Caco-2 (cell line): ENCODE measurements at regions not wholly inside any gene's neighbourhood (a gene's known extent, or its start where the extent isn't known, plus 50 kb on each side); places are given as distances from the start of the nearest gene placed in this dataset.

Source experiments
- BruUV-seq: library from RNA; stranded (reverse); fragments of 400-500 nt; replicated peaks from 2 replicates; lab custom pipeline; 2021; lab: Mats Ljungman, UMichigan
- CTCF ChIA-PET: fragments of 300-600 bp; sonication (Branson Sonifier 250); formaldehyde crosslinking; loops from one replicate; lab custom pipeline; 2022; ENCODE audit warnings: antibody characterized with exemption; lab: Charles Lee
- POLR2A ChIA-PET: fragments of 300-600 bp; sonication (Branson Sonifier 250); formaldehyde crosslinking; loops from one replicate; lab custom pipeline; 2022; ENCODE audit warnings: antibody characterized with exemption; lab: Charles Lee
- DNase-seq, 2 experiments: peaks; one replicate each; pipeline versions ENCODE4 v3.0.0 to v3.0.0-alpha.2; 2020 to 2022
- H3K27me3 ChIP-seq: replicated peaks from 2 replicates; pipeline ENCODE4 v1.6.0; 2011; ENCODE audit warnings: low read length; ENCODE audit not compliant: control insufficient read depth, insufficient read depth
- H3K36me3 ChIP-seq: 2 replicates; pipeline ENCODE4 v1.5.1; 2011; ENCODE audit warnings: low read length; ENCODE audit not compliant: control insufficient read depth, insufficient read depth
- H3K4me1 ChIP-seq: fragments of 250-450 bp; sonication (Bioruptor Pico); 2 replicates; pipeline ENCODE4 v1.5.1; 2020; ENCODE audit warnings: mild to moderate bottlenecking
- H3K4me3 ChIP-seq: 2 replicates; pipeline ENCODE4 v1.5.1; 2011; ENCODE audit warnings: low read depth, mild to moderate bottlenecking, control low read depth, low read length
- H3K9me3 ChIP-seq: fragments of 250-450 bp; sonication (Bioruptor Pico); 2 replicates; pipeline ENCODE4 v1.5.1; 2020; ENCODE audit warnings: mild to moderate bottlenecking, moderate library complexity
- H3K27ac Mint-ChIP-seq: one replicate; pipeline ENCODE4 v1.8.0; 2022; ENCODE audit warnings: mixed read lengths; ENCODE audit not compliant: unreplicated experiment
- H3K27me3 Mint-ChIP-seq: one replicate; pipeline ENCODE4 v1.8.0; 2022; ENCODE audit warnings: mixed read lengths; ENCODE audit not compliant: insufficient read depth, unreplicated experiment
- H3K36me3 Mint-ChIP-seq: one replicate; pipeline ENCODE4 v1.8.0; 2022; ENCODE audit warnings: mild to moderate bottlenecking, mixed read lengths; ENCODE audit not compliant: insufficient read depth, unreplicated experiment
- H3K4me1 Mint-ChIP-seq: one replicate; pipeline ENCODE4 v1.8.0; 2022; ENCODE audit warnings: low read depth, mixed read lengths; ENCODE audit not compliant: unreplicated experiment
- H3K4me3 Mint-ChIP-seq: one replicate; pipeline ENCODE4 v1.8.0; 2022; ENCODE audit warnings: mild to moderate bottlenecking, moderate library complexity, mixed read lengths; ENCODE audit not compliant: unreplicated experiment
- H3K9me3 Mint-ChIP-seq: one replicate; pipeline ENCODE4 v1.8.0; 2022; ENCODE audit warnings: mixed read lengths; ENCODE audit not compliant: unreplicated experiment
- intact Hi-C: fragments of 100-400 bp; cut with micrococcal nuclease; formaldehyde crosslinking; loops from one replicate; pipeline ENCODE4 v1.10.0; 2022; ENCODE audit not compliant: unreplicated experiment
- TF ChIP-seq, protein P1 (sequence below), 2 experiments: fragments of 200-600 bp in 1 of 2; IDR thresholded peaks; 1 replicate in 1 of 2; 2 replicates in 1 of 2; pipeline versions ENCODE4 v1.5.1 to v1.8.0; 2011 to 2022; ENCODE audit warnings: antibody characterized with exemption in 1 of 2, control low read depth in 1 of 2, inconsistent platforms in 1 of 2, low read depth in 1 of 2, low read length in 1 of 2, mild to moderate bottlenecking in 1 of 2, moderate library complexity in 1 of 2; ENCODE audit not compliant: insufficient read depth in 1 of 2, severe bottlenecking in 1 of 2, unreplicated experiment in 1 of 2

DNA sequence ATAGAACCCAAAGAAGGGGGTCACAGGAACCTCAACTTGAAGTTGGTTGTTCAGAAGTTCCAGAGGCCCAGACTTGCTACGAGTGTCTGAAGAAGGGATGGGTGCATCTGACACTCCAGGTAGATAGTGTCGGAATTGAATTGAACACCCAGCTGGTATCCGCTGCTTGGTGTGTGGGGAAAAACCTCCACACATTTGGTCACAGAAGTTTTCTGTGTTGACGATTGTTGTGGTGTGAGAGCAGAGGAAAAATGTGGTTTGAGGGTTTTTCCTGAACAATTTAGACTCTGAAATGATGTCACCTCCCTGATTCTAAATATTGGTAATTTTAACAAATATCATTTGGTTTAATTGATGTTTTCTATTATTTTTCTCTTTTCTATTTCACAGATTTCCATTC is 218.8 kb upstream of the CTNNB1 start:
- peaks cover 9% of the 10 kb centered on the region for H3K9me3 Mint-ChIP-seq
- BruUV-seq = no TSS peak
- intact Hi-C loops = no loop called here
- H3K4me3 Mint-ChIP-seq = no peak overlapping the region
- DNase-seq = no peak
- Histone ChIP-seq H3K9me3 (no peaks in the 10 kb centered on the region), H3K36me3 (no peaks in the 10 kb centered on the region), H3K4me1 (peaks cover 7% of the 10 kb centered on the region; the same call in 1 of the 2 replicates), H3K27me3 (no peaks in the 10 kb centered on the region), H3K4me3 (no peak overlapping the region)
- POLR2A ChIA-PET = no interaction called here
- no peak overlapping the region for H3K27ac Mint-ChIP-seq
- CTCF ChIA-PET = no interaction called here
- H3K36me3 Mint-ChIP-seq = no peaks in the 10 kb centered on the region
- TF ChIP-seq, protein P1, sequence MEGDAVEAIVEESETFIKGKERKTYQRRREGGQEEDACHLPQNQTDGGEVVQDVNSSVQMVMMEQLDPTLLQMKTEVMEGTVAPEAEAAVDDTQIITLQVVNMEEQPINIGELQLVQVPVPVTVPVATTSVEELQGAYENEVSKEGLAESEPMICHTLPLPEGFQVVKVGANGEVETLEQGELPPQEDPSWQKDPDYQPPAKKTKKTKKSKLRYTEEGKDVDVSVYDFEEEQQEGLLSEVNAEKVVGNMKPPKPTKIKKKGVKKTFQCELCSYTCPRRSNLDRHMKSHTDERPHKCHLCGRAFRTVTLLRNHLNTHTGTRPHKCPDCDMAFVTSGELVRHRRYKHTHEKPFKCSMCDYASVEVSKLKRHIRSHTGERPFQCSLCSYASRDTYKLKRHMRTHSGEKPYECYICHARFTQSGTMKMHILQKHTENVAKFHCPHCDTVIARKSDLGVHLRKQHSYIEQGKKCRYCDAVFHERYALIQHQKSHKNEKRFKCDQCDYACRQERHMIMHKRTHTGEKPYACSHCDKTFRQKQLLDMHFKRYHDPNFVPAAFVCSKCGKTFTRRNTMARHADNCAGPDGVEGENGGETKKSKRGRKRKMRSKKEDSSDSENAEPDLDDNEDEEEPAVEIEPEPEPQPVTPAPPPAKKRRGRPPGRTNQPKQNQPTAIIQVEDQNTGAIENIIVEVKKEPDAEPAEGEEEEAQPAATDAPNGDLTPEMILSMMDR (IDR thresholded peaks at IDR 0.05; ENCODE audit: insufficient read depth in 1 of 2, low read depth in 1 of 2, low read length in 1 of 2, severe bottlenecking in 1 of 2, unreplicated experiment in 1 of 2) = no peak
- H3K27me3 Mint-ChIP-seq = no peaks in the 10 kb centered on the region
- H3K4me1 Mint-ChIP-seq = peaks cover 10% of the 10 kb centered on the region

- CTCF ChIA-PET = interaction anchor here (0.6 kb wide), 1 partner anchor 278 kb away, joined by 3 read pairs; no protein-coding TSS in a partner anchor
Observed at GRCh38 chr3:40985195-40985594, 214.1 kb upstream of the CTNNB1 start.

DNA sequence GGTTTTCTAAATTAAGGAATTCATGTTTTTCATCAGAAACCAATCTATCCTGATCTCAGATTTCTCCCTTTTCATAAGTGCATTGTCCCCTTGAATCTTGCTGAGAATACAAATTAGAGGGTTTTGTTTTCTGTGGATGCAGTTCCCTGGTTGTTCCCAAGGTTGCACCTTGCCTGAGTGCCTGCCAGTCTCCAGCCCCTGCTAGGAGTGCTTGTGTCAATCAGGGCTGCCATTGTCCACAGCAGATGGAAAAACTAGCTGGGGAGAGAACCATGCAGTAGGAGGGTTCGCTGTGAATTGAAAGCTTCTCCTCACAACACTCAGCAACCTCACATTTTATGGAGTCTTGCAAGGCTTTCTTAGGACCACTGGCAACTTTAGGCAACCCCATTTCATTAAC is 210.8 kb upstream of the CTNNB1 start:
- no peak for DNase-seq
- no peak overlapping the region for H3K4me3 Mint-ChIP-seq
- H3K9me3 Mint-ChIP-seq = peaks cover 9% of the 10 kb centered on the region
- H3K27me3 Mint-ChIP-seq = no peaks in the 10 kb centered on the region
- no peaks in the 10 kb centered on the region for H3K36me3 Mint-ChIP-seq
- BruUV-seq = no TSS peak
- TF ChIP-seq, protein P1 (IDR thresholded peaks at IDR 0.05; ENCODE audit: insufficient read depth in 1 of 2, low read depth in 1 of 2, low read length in 1 of 2, severe bottlenecking in 1 of 2, unreplicated experiment in 1 of 2) = no peak
- intact Hi-C loops = no loop called here
- CTCF ChIA-PET = no interaction called here
- POLR2A ChIA-PET = no interaction called here
- H3K36me3 ChIP-seq = no peaks in the 10 kb centered on the region
- peaks cover 19% of the 10 kb centered on the region for H3K4me1 Mint-ChIP-seq
- peaks cover 25% of the 10 kb centered on the region for H3K4me1 ChIP-seq
- no peaks in the 10 kb centered on the region for H3K9me3 ChIP-seq
- H3K27ac Mint-ChIP-seq = no peak overlapping the region
- H3K4me3 ChIP-seq = no peak overlapping the region
- H3K27me3 ChIP-seq = no peaks in the 10 kb centered on the region; the same call in 1 of the 2 replicates

More at GRCh38 chr3:40985195-40985594, 214.1 kb upstream of the CTNNB1 start:
- TF ChIP-seq, protein P1 (IDR thresholded peaks at IDR 0.05; ENCODE audit: insufficient read depth in 1 of 2, low read depth in 1 of 2, low read length in 1 of 2, severe bottlenecking in 1 of 2, unreplicated experiment in 1 of 2) = no peak
- H3K9me3 ChIP-seq = no peaks in the 10 kb centered on the region
- peaks cover 22% of the 10 kb centered on the region for H3K4me1 ChIP-seq
- no peaks in the 10 kb centered on the region for H3K36me3 ChIP-seq
- no peak overlapping the region for H3K4me3 ChIP-seq
- no peak overlapping the region for H3K4me3 Mint-ChIP-seq
- H3K4me1 Mint-ChIP-seq = peaks cover 19% of the 10 kb centered on the region
- no peaks in the 10 kb centered on the region; the same call in 1 of the 2 replicates for H3K27me3 ChIP-seq
- peak; percentile 18 to 47 for DNase-seq
- POLR2A ChIA-PET = no interaction called here
- H3K27me3 Mint-ChIP-seq = no peaks in the 10 kb centered on the region
- peaks cover 9% of the 10 kb centered on the region for H3K9me3 Mint-ChIP-seq
- H3K27ac Mint-ChIP-seq = no peak overlapping the region
- H3K36me3 Mint-ChIP-seq = no peaks in the 10 kb centered on the region
- BruUV-seq = no TSS peak
- intact Hi-C loops = no loop called here
